HG02763 (cell line): ENCODE measurements at regions not wholly inside any gene's neighbourhood (a gene's known extent, or its start where the extent isn't known, plus 50 kb on each side); places are given as distances from the start of the nearest gene placed in this dataset.
"Not testable (repeated sequence)": the region's sequence is repeated elsewhere in the genome, so short reads cannot be mapped to it uniquely, and the experiment has no call there.

Source experiments
- ATAC-seq: cut with Tn5 transposase; IDR thresholded peaks from one replicate; pipeline ENCODE4 v1.9.1; 2021; ENCODE audit warnings: mild to moderate bottlenecking, moderate library complexity; ENCODE audit not compliant: unreplicated experiment

- no peak for ATAC-seq
Observed at GRCh38 chr10:131021246-131021895, 290.1 kb downstream of the TCERG1L start.

GRCh38 chr10:131021969-131022368 lies 289.6 kb downstream of the TCERG1L start:
- ATAC-seq: no peak

- ATAC-seq: no peak
Observed at GRCh38 chr10:131022369-131022768, 289.2 kb downstream of the TCERG1L start.

GRCh38 chr10:131022981-131023380 lies 288.5 kb downstream of the TCERG1L start:
- ATAC-seq: no peak

- no peak for ATAC-seq
Observed at GRCh38 chr10:131024259-131025131, 287.0 kb downstream of the TCERG1L start.

- no peak for ATAC-seq
Observed at GRCh38 chr10:131025333-131025732, 286.2 kb downstream of the TCERG1L start.

GRCh38 chr10:131027256-131027655 lies 284.3 kb downstream of the TCERG1L start:
- ATAC-seq: no peak

- no peak for ATAC-seq
Observed at GRCh38 chr10:131031346-131031745, 280.2 kb downstream of the TCERG1L start.

- ATAC-seq: no peak
Observed at GRCh38 chr10:131032329-131033165, 279.0 kb downstream of the TCERG1L start.

- ATAC-seq: no peak
Observed at GRCh38 chr10:131033166-131034085, 278.1 kb downstream of the TCERG1L start.

GRCh38 chr10:131034451-131034850 lies 277.1 kb downstream of the TCERG1L start:
- ATAC-seq: no peak

GRCh38 chr10:131035779-131036178 lies 275.7 kb downstream of the TCERG1L start:
- no peak for ATAC-seq

- no peak for ATAC-seq
Observed at GRCh38 chr10:131038056-131038455, 273.5 kb downstream of the TCERG1L start.

GRCh38 chr10:131041031-131041430 lies 270.5 kb downstream of the TCERG1L start:
- ATAC-seq: no peak

GRCh38 chr10:131041441-131041840 lies 270.1 kb downstream of the TCERG1L start:
- ATAC-seq: no peak

GRCh38 chr10:131042015-131042414 lies 269.5 kb downstream of the TCERG1L start:
- ATAC-seq: not testable (repeated sequence)
